DND-41 (cell line): ENCODE measurements at regions not wholly inside any gene's neighbourhood (a gene's known extent, or its start where the extent isn't known, plus 50 kb on each side); places are given as distances from the start of the nearest gene placed in this dataset.

Experiments used
- ATAC-seq: fragments of 200-7000 bp; cut with Tn5 transposase; 3 replicates; pipeline ENCODE4 v1.9.1; 2021; ENCODE audit warnings: low read depth; ENCODE audit not compliant: insufficient read depth
- DNase-seq: peaks from one replicate; pipeline ENCODE4 v3.0.0-alpha.2; 2020
- H2AFZ ChIP-seq: 2 replicates; pipeline ENCODE4 v1.6.0; 2012; ENCODE audit warnings: low read depth, low read length
- H3K27ac ChIP-seq: 2 replicates; pipeline ENCODE4 v1.5.1; 2012; ENCODE audit warnings: low read length, inconsistent platforms
- H3K27me3 ChIP-seq: fragments of 200-600 bp; sonication (generic); 2 replicates; pipeline ENCODE4 v1.6.0; 2012; ENCODE audit warnings: low read length, mild to moderate bottlenecking, inconsistent platforms; ENCODE audit not compliant: insufficient read depth, poor library complexity
- H3K36me3 ChIP-seq: 2 replicates; pipeline ENCODE4 v1.5.1; 2012; ENCODE audit warnings: low read length, inconsistent platforms; ENCODE audit not compliant: insufficient read depth
- H3K4me1 ChIP-seq: 2 replicates; pipeline ENCODE4 v1.5.1; 2012; ENCODE audit warnings: mild to moderate bottlenecking, low read length; ENCODE audit not compliant: insufficient read depth
- H3K4me2 ChIP-seq: 2 replicates; pipeline ENCODE4 v1.6.0; 2012; ENCODE audit warnings: mild to moderate bottlenecking, moderate library complexity, low read length, inconsistent platforms; ENCODE audit not compliant: insufficient read depth
- H3K4me3 ChIP-seq, 2 experiments: fragments of 200-600 bp in 1 of 2; shearing (Covaris generic) in 1 of 2; 2 replicates each; pipeline ENCODE4 v1.5.1; 2012 to 2016; ENCODE audit warnings: inconsistent platforms in 2 of 2, low read length in 2 of 2, mild to moderate bottlenecking in 2 of 2, low read depth in 1 of 2, moderate library complexity in 1 of 2
- H3K79me2 ChIP-seq: 2 replicates; pipeline ENCODE4 v1.6.0; 2012; ENCODE audit warnings: low read length, inconsistent platforms; ENCODE audit not compliant: insufficient read depth
- H3K9ac ChIP-seq: 2 replicates; pipeline ENCODE4 v1.6.0; 2012; ENCODE audit warnings: low read depth, mild to moderate bottlenecking, inconsistent platforms, low read length, moderate library complexity
- H3K9me3 ChIP-seq: 2 replicates; pipeline ENCODE4 v1.5.1; 2012; ENCODE audit warnings: low read length, moderate library complexity, mild to moderate bottlenecking, inconsistent platforms; ENCODE audit not compliant: insufficient read depth, severe bottlenecking
- H4K20me1 ChIP-seq: 2 replicates; pipeline ENCODE4 v1.6.0; 2012; ENCODE audit warnings: low read length; ENCODE audit not compliant: insufficient read depth
- CTCF ChIP-seq: IDR thresholded peaks from 2 replicates; pipeline ENCODE4 v1.5.1; 2012; ENCODE audit warnings: borderline replicate concordance, low read length, moderate library complexity, mild to moderate bottlenecking; ENCODE audit not compliant: poor library complexity, severe bottlenecking; ENCODE audit errors: extremely low read depth
- EZH2 ChIP-seq: IDR thresholded peaks from 3 replicates; pipeline ENCODE4 v1.6.1; 2012; ENCODE audit warnings: borderline replicate concordance, low read depth, mild to moderate bottlenecking, moderate library complexity, low read length, inconsistent platforms; ENCODE audit not compliant: severe bottlenecking

GRCh38 chr20:39326050-39326449 is 363.9 kb downstream of the DHX35 start:
- Histone ChIP-seq H4K20me1 (no peaks in the 10 kb centered on the region), H3K4me2 (no peak overlapping the region), H3K79me2 (no peaks in the 10 kb centered on the region), H2AFZ (no peak overlapping the region), H3K27ac (no peak overlapping the region), H3K27me3 (no peaks in the 10 kb centered on the region), H3K36me3 (no peaks in the 10 kb centered on the region), H3K9ac (no peak overlapping the region), H3K4me1 (no peaks in the 10 kb centered on the region), H3K9me3 (no peaks in the 10 kb centered on the region), H3K4me3 (no peak overlapping the region)
- no peak for ATAC-seq
- no peak for DNase-seq
- TF ChIP-seq EZH2 (no peak), CTCF (no peak)

GRCh38 chr20:39318911-39319310 is 356.8 kb downstream of the DHX35 start:
- Histone ChIP-seq H3K4me3 (no peak overlapping the region), H3K9ac (no peak overlapping the region), H3K27ac (no peak overlapping the region), H4K20me1 (no peaks in the 10 kb centered on the region), H3K27me3 (no peaks in the 10 kb centered on the region), H3K4me2 (no peak overlapping the region), H3K36me3 (no peaks in the 10 kb centered on the region), H3K4me1 (no peaks in the 10 kb centered on the region), H3K9me3 (no peaks in the 10 kb centered on the region), H3K79me2 (no peaks in the 10 kb centered on the region), H2AFZ (no peak overlapping the region)
- TF ChIP-seq EZH2 (no peak), CTCF (no peak)
- DNase-seq (no peak), ATAC-seq (no peak)

GRCh38 chr20:39312676-39313075 is 350.5 kb downstream of the DHX35 start:
- H2AFZ ChIP-seq = no peak overlapping the region
- TF ChIP-seq CTCF (no peak), EZH2 (no peak)
- no peak overlapping the region for H3K9ac ChIP-seq
- no peaks in the 10 kb centered on the region for H3K36me3 ChIP-seq
- H3K4me2 ChIP-seq = no peak overlapping the region
- ATAC-seq = no peak
- no peak for DNase-seq
- H3K4me1 ChIP-seq = peaks cover 27% of the 10 kb centered on the region
- peaks cover 8% of the 10 kb centered on the region for H3K9me3 ChIP-seq
- H3K27me3 ChIP-seq = no peaks in the 10 kb centered on the region
- no peaks in the 10 kb centered on the region for H4K20me1 ChIP-seq
- no peaks in the 10 kb centered on the region for H3K79me2 ChIP-seq
- no peak overlapping the region for H3K27ac ChIP-seq
- H3K4me3 ChIP-seq = no peak overlapping the region
